HG03135 (cell line): ENCODE measurements at regions not wholly inside any gene's neighbourhood (a gene's known extent, or its start where the extent isn't known, plus 50 kb on each side); places are given as distances from the start of the nearest gene placed in this dataset.

Experiments
- ATAC-seq: cut with Tn5 transposase; IDR thresholded peaks from one replicate; pipeline ENCODE4 v1.9.1; 2021; ENCODE audit warnings: mild to moderate bottlenecking, moderate library complexity; ENCODE audit not compliant: unreplicated experiment

GRCh38 chr3:170784406-170784805 is 85.6 kb downstream of the RPL22L1 start:
- no peak for ATAC-seq

- ATAC-seq, result no peak
Measured at GRCh38 chr3:170780955-170781354, 89.0 kb downstream of the RPL22L1 start.

- ATAC-seq, result no peak
Measured at GRCh38 chr3:170780471-170780870, 89.5 kb downstream of the RPL22L1 start.

GRCh38 chr3:170778240-170779217 is 91.5 kb downstream of the RPL22L1 start:
- ATAC-seq, result no peak

- no peak for ATAC-seq
Measured at GRCh38 chr3:170777564-170777926, 92.5 kb downstream of the RPL22L1 start.

GRCh38 chr3:170776887-170777563 is 93.0 kb downstream of the RPL22L1 start:
- no peak for ATAC-seq

- ATAC-seq, result no peak
Measured at GRCh38 chr3:170773682-170774425, 96.1 kb downstream of the RPL22L1 start.

- no peak for ATAC-seq
Measured at GRCh38 chr3:170772175-170772574, 97.8 kb downstream of the RPL22L1 start.

GRCh38 chr3:170768334-170768801 is 101.6 kb downstream of the RPL22L1 start:
- ATAC-seq, result no peak

GRCh38 chr3:170767576-170767941 is 102.4 kb downstream of the RPL22L1 start:
- no peak for ATAC-seq

GRCh38 chr3:170766823-170767575 is 103.0 kb downstream of the RPL22L1 start:
- no peak for ATAC-seq

- no peak for ATAC-seq
Measured at GRCh38 chr3:170766253-170766652, 103.7 kb downstream of the RPL22L1 start.

- no peak for ATAC-seq
Measured at GRCh38 chr3:170765419-170766078, 104.4 kb downstream of the RPL22L1 start.

GRCh38 chr3:170764017-170764416 is 106.0 kb downstream of the RPL22L1 start:
- ATAC-seq, result no peak

GRCh38 chr3:170762064-170762463 is 107.9 kb downstream of the RPL22L1 start:
- ATAC-seq, result no peak

GRCh38 chr3:170761103-170761502 is 108.9 kb downstream of the RPL22L1 start:
- no peak for ATAC-seq

- no peak for ATAC-seq
Measured at GRCh38 chr3:170760174-170760526, 109.8 kb downstream of the RPL22L1 start.

GRCh38 chr3:170759511-170760173 is 110.4 kb downstream of the RPL22L1 start:
- no peak for ATAC-seq

- no peak for ATAC-seq
Measured at GRCh38 chr3:170757038-170757437, 113.0 kb downstream of the RPL22L1 start.

GRCh38 chr3:170754311-170754693 is 115.7 kb downstream of the RPL22L1 start:
- ATAC-seq, result no peak
